ENCODE measurements at regions not wholly inside any gene's neighbourhood (a gene's known extent, or its start where the extent isn't known, plus 50 kb on each side); places are given as distances from the start of the nearest gene placed in this dataset.

DNA sequence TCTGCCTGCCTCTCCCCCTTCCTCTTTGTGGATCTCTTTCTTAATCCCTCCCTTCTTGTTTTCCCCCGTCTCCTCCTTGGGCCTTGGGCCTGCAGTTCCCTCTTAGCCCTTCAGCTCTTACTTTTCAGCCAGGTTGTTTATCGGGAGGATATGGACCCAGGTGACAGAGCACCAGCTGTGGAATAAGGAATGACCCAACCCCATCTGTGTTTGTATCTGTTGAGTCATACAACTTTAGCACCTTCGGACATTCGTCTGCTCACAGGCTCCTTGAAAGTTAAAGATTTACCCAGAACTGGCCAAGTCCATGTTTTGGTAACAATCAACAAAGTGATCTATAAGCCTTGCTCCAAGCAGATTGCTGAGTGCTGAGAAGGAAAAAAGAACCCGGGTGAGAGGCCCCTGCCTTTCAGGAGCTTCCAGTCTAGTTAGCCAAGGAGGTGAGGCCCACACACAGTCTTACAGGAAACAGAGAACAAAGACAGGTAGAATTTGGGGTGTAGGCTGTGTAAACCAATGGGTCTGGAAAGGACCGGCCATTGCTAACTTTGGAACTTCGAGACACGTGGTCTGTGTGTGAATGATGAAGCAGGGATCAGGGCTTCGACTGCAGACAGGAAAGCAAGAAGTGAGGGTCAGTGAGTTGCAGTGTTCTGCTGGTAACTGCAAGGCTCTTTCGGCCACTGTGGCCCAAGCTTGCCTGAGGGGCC lies 66.7 kb upstream of the F3 start:
- TF ChIP-seq PKNOX1 (IDR thresholded peaks at IDR 0.05) (no peak), FOXK2 (IDR thresholded peaks at IDR 0.05) (no peak)
- ChIA-PET POLR2A (no interaction called here), CTCF (no interaction called here)
- DNase-seq (ENCODE audit: extremely low spot score): no peak

DNA sequence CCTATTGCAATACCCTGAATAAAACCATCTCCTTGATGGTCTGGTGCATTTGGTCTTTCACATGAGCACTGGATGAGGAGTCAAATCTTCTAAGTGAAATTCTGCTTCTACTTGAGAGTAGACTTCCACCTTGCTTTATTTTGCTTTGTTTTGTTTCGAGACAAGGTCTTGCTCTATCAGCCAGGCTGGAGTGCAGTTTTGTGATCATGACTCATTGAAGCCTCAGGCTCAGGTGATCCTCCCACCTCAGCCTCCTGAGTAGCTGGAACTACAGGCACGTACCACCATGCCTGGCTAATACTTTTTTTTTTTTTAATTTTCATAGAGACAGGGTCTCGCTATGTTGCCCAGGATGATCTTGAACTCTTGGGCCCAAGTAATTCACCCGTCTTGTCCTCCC lies 65.8 kb upstream of the F3 start:
- CTCF ChIA-PET: no interaction called here
- TF ChIP-seq CTBP1 (IDR thresholded peaks at IDR 0.05; ENCODE audit: borderline replicate concordance) (no peak), PKNOX1 (IDR thresholded peaks at IDR 0.05) (no peak), SP1 (IDR thresholded peaks at IDR 0.05) (no peak), HDGF (IDR thresholded peaks at IDR 0.05; ENCODE audit: borderline replicate concordance) (no peak), FOXK2 (IDR thresholded peaks at IDR 0.05) (no peak), SUZ12 (IDR thresholded peaks at IDR 0.05) (no peak), ZNF384 (IDR thresholded peaks at IDR 0.05) (no peak), TARDBP (IDR thresholded peaks at IDR 0.05) (no peak), ELF4 (IDR thresholded peaks at IDR 0.05) (no peak), LEF1 (IDR thresholded peaks at IDR 0.05; ENCODE audit: borderline replicate concordance) (no peak), NFRKB (IDR thresholded peaks at IDR 0.05) (no peak), L3MBTL2 (conservative IDR thresholded peaks at IDR 0.05) (no peak), BHLHE40 (IDR thresholded peaks at IDR 0.05; ENCODE audit: borderline replicate concordance) (no peak), ARNT (IDR thresholded peaks at IDR 0.05) (no peak), FOXA1 (IDR thresholded peaks at IDR 0.05) (no peak), FOXM1 (IDR thresholded peaks at IDR 0.05; ENCODE audit: borderline replicate concordance) (no peak)
- DNase-seq (ENCODE audit: extremely low spot score): no peak
- POLR2A ChIA-PET: no interaction called here

- DNase-seq (ENCODE audit: extremely low spot score): no peak
- ChIA-PET CTCF (interaction anchor here (0.5 kb wide), 1 partner anchor 108 kb away, joined by 3 read pairs; no protein-coding TSS in a partner anchor), POLR2A (no interaction called here)
- TF ChIP-seq SP1 (IDR thresholded peaks at IDR 0.05) (no peak), SUZ12 (IDR thresholded peaks at IDR 0.05) (no peak), BHLHE40 (IDR thresholded peaks at IDR 0.05; ENCODE audit: borderline replicate concordance) (no peak), PKNOX1 (IDR thresholded peaks at IDR 0.05) (no peak), ZNF384 (IDR thresholded peaks at IDR 0.05) (no peak), L3MBTL2 (conservative IDR thresholded peaks at IDR 0.05) (no peak), ARNT (IDR thresholded peaks at IDR 0.05) (no peak), FOXK2 (IDR thresholded peaks at IDR 0.05) (no peak)
Measured at GRCh38 chr1:94606471-94606870, 64.9 kb upstream of the F3 start.

DNA sequence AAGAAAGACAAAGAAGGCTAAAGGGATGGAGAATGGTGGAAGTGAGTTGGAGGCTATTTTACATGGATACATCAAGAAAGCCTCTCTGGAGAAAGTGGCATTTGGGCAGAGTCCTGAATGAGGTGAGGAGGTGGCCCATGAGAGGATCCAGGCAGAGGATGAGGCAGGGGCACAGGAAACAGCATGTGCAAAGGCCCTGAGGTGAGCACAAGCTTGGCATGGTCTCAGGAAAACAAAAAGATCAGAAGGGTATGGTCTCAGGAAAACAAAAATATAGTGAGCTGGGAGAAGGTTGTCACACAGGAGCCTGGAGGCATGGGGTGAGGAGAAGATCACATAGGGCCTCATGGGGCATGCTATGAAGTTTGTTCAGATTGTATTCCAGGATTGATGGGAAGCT lies 62.1 kb upstream of the F3 start:
- no peak for DNase-seq (ENCODE audit: extremely low spot score)
- ChIA-PET CTCF (interaction anchor here (0.5 kb wide), 1 partner anchor 101 kb away, joined by 5 read pairs; no protein-coding TSS in a partner anchor), POLR2A (no interaction called here)
- TF ChIP-seq TARDBP (IDR thresholded peaks at IDR 0.05) (no peak), LEF1 (IDR thresholded peaks at IDR 0.05; ENCODE audit: borderline replicate concordance) (no peak), FOXA1 (IDR thresholded peaks at IDR 0.05) (no peak), FOXK2 (IDR thresholded peaks at IDR 0.05) (no peak), L3MBTL2 (conservative IDR thresholded peaks at IDR 0.05) (no peak), PKNOX1 (IDR thresholded peaks at IDR 0.05) (no peak), SUZ12 (IDR thresholded peaks at IDR 0.05) (no peak), NFRKB (IDR thresholded peaks at IDR 0.05) (no peak), FOXM1 (IDR thresholded peaks at IDR 0.05; ENCODE audit: borderline replicate concordance) (no peak), SP1 (IDR thresholded peaks at IDR 0.05) (no peak), ARNT (IDR thresholded peaks at IDR 0.05) (no peak)

- DNase-seq (ENCODE audit: extremely low spot score): no peak
- CTCF ChIA-PET: interaction anchor here (0.5 kb wide), 1 partner anchor 100 kb away, joined by 5 read pairs; no protein-coding TSS in a partner anchor
- TF ChIP-seq FOXK2 (IDR thresholded peaks at IDR 0.05) (no peak), SP1 (IDR thresholded peaks at IDR 0.05) (no peak), FOXA1 (IDR thresholded peaks at IDR 0.05) (no peak), ARNT (IDR thresholded peaks at IDR 0.05) (no peak), L3MBTL2 (conservative IDR thresholded peaks at IDR 0.05) (no peak), LEF1 (IDR thresholded peaks at IDR 0.05; ENCODE audit: borderline replicate concordance) (no peak), ELF4 (IDR thresholded peaks at IDR 0.05) (no peak)
- POLR2A ChIA-PET: no interaction called here
Measured at GRCh38 chr1:94602802-94603625, 61.5 kb upstream of the F3 start.

DNA sequence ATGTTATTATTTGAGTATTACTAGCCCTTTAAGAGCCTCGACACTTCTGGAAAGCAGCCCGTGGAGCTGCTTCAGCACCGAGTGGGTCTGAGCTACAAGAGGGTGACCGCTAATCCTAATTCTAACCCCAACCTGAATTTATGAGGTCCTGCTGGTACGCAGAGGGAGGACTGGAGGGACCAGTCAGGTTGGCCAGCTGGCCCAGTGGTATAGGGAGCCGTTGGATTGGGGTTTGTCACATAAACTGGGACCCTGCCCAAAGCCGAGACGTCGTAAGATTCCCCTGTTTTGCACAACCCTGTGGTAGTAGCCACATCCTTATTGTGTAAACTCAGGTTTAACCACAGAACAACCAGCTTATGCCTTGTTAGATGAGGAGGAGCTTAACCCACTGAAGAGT lies 60.8 kb upstream of the F3 start:
- POLR2A ChIA-PET: no interaction called here
- CTCF ChIA-PET: no interaction called here
- DNase-seq (ENCODE audit: extremely low spot score): no peak
- TF ChIP-seq NFRKB (IDR thresholded peaks at IDR 0.05) (no peak), FOXA1 (IDR thresholded peaks at IDR 0.05) (no peak), ARNT (IDR thresholded peaks at IDR 0.05) (no peak), BHLHE40 (IDR thresholded peaks at IDR 0.05; ENCODE audit: borderline replicate concordance) (no peak), CTBP1 (IDR thresholded peaks at IDR 0.05; ENCODE audit: borderline replicate concordance) (no peak), PKNOX1 (IDR thresholded peaks at IDR 0.05) (no peak), SP1 (IDR thresholded peaks at IDR 0.05) (no peak), HDGF (IDR thresholded peaks at IDR 0.05; ENCODE audit: borderline replicate concordance) (no peak), L3MBTL2 (conservative IDR thresholded peaks at IDR 0.05) (no peak), ELF4 (IDR thresholded peaks at IDR 0.05) (no peak)
